NB4 (cell line): ENCODE measurements at regions not wholly inside any gene's neighbourhood (a gene's known extent, or its start where the extent isn't known, plus 50 kb on each side); places are given as distances from the start of the nearest gene placed in this dataset.

Source experiments
- DNase-seq: peaks from one replicate; pipeline ENCODE4 v3.0.0; 2010; ENCODE audit warnings: low read depth
- H3K4me3 ChIP-seq: one replicate; pipeline ENCODE4 v1.5.1; 2011; ENCODE audit warnings: mild to moderate bottlenecking, low read depth, low read length, moderate library complexity
- CTCF ChIP-seq: IDR thresholded peaks from one replicate; pipeline ENCODE4 v1.5.1; 2012; ENCODE audit warnings: low read depth, low read length
- MYC ChIP-seq: IDR thresholded peaks from 2 replicates; pipeline ENCODE4 v1.6.1; 2011; ENCODE audit warnings: low read depth, low read length
- POLR2A ChIP-seq: IDR thresholded peaks from 2 replicates; pipeline ENCODE4 v1.6.1; 2011; ENCODE audit warnings: mild to moderate bottlenecking; ENCODE audit not compliant: insufficient read length; ENCODE audit errors: extremely low read depth
- TF ChIP-seq, protein P1 (sequence below): IDR thresholded peaks from 2 replicates; pipeline ENCODE4 v1.6.1; 2011; ENCODE audit warnings: low read depth, low read length

GRCh38 chr18:34280000-34280399 lies 55.3 kb upstream of the NOL4 start:
- TF ChIP-seq CTCF = no peak
- TF ChIP-seq, protein P1, sequence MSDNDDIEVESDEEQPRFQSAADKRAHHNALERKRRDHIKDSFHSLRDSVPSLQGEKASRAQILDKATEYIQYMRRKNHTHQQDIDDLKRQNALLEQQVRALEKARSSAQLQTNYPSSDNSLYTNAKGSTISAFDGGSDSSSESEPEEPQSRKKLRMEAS = no peak
- no peak for TF ChIP-seq MYC
- TF ChIP-seq POLR2A = no peak
- no peak overlapping the region for H3K4me3 ChIP-seq
- no peak for DNase-seq

- DNase-seq = no peak
Observed at GRCh38 chr18:34280653-34281052, 55.9 kb upstream of the NOL4 start.

GRCh38 chr18:34281290-34281689 lies 56.6 kb upstream of the NOL4 start:
- DNase-seq = no peak
- no peak overlapping the region for H3K4me3 ChIP-seq
- TF ChIP-seq MYC = no peak
- TF ChIP-seq, protein P1 = no peak
- no peak for TF ChIP-seq CTCF
- no peak for TF ChIP-seq POLR2A

More at GRCh38 chr18:34280653-34281052, 55.9 kb upstream of the NOL4 start:
- no peak for TF ChIP-seq CTCF
- TF ChIP-seq MYC = no peak
- TF ChIP-seq, protein P1 = no peak
- no peak overlapping the region for H3K4me3 ChIP-seq

- no peak overlapping the region for H3K4me3 ChIP-seq
- no peak for TF ChIP-seq MYC
- no peak for TF ChIP-seq POLR2A
- TF ChIP-seq, protein P1 = no peak
- no peak for TF ChIP-seq CTCF
- no peak for DNase-seq
Observed at GRCh38 chr18:34281722-34282121, 57.0 kb upstream of the NOL4 start.

GRCh38 chr18:34283506-34283905 lies 58.8 kb upstream of the NOL4 start:
- H3K4me3 ChIP-seq = no peak overlapping the region
- TF ChIP-seq CTCF (no peak), POLR2A (no peak), MYC (no peak)
- TF ChIP-seq, protein P1 = no peak
- DNase-seq = no peak

DNA sequence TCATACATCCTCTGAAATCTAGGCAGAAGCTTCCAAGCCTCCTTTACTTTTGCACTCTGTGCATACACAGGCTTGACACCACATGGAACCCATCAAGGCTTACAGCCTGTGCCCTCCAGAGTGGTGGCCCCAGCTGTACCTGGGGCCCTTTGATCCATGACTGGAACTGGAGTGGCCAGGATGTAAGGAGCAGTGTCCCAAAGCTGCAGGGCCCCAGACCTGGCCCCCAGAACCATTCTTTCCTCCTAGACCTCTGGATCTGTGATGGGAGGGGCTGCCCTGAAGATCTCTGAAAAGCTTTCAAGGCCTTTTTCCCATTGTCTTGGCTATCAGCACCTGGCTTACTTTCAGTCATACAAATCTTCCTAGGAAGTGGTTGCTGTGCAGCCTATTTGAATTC lies 63.1 kb upstream of the NOL4 start:
- H3K4me3 ChIP-seq = no peak overlapping the region
- no peak for TF ChIP-seq MYC
- no peak for TF ChIP-seq POLR2A
- DNase-seq = no peak
